ENCODE measurements at regions not wholly inside any gene's neighbourhood (a gene's known extent, or its start where the extent isn't known, plus 50 kb on each side); places are given as distances from the start of the nearest gene placed in this dataset.
"Not testable (repeated sequence)": the region's sequence is repeated elsewhere in the genome, so short reads cannot be mapped to it uniquely, and the experiment has no call there.

DNA sequence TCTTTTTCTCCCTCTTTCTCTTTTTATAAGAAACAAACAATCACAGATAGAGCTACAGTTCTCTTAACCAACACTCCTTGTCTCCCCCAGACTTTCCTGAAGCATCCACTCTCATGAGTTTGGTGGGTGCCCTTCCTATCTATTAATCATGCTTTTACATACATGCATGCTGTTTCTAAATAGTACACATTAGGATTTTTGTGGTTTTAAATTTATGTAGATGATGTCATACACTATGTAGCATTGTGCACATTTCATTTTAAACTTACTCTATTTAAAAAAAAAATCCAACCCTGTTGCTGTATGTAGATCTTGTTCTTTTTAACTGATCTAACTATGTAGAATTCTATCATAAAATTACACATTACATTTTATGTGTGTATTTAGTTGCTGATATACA is 104.3 kb upstream of the MRPS22 start:
- DNase-seq (ENCODE audit: low read depth), result no peak

DNA sequence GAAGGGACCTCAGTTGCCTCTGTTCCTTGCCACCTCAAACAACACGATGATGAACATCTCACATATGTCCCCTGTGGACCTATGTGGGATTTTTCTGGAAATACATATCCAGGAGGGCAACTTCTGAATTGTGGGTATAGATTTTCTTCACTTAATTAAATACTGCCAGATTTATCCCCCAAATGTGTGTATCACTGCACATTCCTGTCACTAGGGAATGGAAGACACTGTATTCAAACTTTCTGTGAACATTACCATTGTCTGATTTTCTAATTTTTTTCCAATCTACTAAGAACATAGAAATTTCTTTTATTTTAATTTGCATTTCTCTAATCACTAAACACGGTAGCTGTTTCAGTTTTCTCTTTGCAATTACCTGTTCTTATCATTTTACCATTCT is 102.0 kb upstream of the MRPS22 start:
- no peak for DNase-seq (ENCODE audit: low read depth)

DNA sequence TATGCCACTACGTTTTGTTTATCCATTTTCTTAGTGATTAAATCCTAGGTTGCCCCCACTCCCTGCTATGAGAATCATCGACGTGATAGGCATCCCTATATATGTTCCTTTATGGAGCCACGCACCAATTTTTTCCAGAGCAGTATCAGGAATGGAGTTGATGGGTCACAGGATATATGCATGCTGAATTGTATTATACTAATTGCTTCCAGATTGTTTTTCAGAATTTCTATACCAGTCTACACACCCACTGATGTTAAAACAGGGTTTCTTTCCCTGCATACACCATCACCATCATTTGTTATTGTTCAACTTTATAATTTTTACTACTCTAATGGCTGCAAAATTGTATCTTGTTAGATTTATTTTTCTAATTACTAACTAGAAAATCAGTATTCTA is 100.1 kb upstream of the MRPS22 start:
- DNase-seq (ENCODE audit: low read depth), result no peak

DNA sequence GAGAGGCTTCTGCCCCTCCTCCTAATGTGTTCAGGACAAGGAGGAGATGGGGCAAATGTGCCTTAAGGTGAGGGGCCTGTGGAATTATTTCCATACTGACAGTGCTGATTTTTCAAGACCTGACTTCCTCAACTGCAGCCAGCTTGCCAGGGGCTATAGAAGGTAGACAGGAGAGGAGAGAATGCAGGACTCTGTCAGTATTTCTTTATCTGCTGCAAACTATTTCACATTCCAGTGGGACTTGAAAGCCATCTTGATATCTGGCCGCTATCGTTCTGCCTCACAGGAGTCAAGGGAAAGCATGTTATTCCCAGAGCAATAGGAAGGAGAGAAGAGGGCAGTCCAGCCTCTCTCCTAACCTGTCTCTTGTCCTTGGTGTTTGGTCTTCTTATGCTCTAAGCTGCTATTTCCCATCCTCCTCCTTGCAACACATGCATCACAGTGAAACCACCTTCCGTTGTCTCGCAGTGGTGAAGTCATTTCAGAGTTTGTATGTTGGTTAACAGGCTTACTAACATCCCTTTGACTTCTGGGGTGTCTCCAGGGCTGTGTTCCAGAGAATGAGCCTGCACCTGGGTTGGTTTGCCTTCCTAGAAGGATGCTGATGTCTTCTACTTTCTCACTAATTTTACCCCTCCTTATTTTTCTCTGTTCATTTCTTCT is 95.1 kb upstream of the MRPS22 start:
- no peak for DNase-seq (ENCODE audit: low read depth)

DNA sequence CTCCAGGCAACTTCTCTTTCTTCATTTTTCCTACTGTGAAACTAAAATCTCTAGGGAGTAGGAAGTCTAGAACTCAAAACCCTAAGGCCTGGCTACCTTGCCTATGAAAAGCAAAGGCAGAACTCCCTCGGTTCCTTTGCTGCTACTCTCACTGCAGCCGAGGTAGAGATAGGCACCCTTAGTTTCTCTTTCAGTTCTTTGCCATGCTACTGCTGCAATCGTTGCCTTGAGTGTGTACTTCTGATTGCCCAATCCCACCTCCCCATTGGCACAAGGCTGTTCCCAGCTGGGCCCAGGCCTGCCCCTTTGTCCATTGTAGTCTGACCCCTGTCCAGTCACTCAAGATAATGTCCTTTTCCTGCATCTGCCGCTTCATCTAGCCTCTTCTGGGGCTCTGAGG is 92.3 kb upstream of the MRPS22 start:
- DNase-seq (ENCODE audit: low read depth), result no peak

DNA sequence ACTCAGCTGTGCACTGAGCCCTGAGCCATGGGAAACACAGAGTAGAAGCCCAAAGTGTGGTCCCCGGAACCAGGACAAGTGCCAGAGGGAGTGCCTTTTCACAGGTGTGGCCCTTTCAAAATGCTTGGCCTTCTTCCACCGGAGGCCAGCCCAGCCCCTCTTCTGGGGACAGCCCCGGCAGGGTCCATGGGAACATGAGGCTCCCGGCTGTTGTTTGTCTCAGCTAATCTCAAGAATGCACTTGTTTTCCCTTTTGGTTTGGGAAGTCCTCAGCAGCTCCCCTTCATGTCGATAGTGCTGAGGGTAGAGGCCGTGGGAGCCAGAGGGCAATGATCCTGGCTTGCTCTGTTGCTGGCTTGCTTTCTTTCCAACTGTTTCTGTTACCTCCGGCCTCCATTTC is 91.1 kb upstream of the MRPS22 start:
- no peak for DNase-seq (ENCODE audit: low read depth)

DNA sequence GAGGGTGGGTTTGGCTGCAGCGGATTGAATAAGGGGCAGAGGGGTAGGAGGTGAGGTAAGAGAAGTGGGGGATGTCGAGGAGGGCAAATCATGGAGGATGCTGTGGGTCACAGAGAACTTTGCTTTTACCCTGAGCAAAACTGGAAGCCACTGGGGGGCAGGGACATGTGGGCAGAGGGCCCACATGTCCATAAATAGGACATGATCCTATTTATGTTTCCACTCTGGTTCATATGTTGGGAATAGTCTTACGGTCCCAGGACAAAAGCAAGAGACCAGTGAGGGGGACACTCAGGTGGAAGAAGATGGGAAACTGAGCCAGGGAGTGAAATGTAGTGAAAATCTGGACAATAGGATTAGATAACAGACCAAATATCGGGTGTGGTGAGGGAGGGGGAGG is 85.5 kb upstream of the MRPS22 start:
- no peak for DNase-seq (ENCODE audit: low read depth)

DNA sequence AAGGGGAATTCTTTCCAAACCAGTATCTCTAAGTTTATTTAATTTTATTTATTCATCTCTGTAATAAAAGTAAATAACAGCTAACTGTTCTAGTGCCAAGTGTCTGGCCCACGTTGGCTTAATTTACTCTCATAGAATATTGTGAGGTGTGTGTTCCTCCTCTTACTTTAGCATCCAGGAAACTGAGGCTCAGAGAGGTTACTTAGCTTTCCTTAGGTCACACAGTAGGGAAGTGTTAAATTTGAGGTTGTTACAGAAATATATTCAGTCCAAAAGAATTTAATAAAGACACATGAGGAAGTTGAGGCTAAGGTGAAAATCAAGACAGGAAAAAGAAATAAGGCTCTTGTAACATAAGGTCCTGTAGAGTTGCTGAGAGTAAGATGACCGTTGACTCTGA is 84.4 kb upstream of the MRPS22 start:
- no peak for DNase-seq (ENCODE audit: low read depth)

DNA sequence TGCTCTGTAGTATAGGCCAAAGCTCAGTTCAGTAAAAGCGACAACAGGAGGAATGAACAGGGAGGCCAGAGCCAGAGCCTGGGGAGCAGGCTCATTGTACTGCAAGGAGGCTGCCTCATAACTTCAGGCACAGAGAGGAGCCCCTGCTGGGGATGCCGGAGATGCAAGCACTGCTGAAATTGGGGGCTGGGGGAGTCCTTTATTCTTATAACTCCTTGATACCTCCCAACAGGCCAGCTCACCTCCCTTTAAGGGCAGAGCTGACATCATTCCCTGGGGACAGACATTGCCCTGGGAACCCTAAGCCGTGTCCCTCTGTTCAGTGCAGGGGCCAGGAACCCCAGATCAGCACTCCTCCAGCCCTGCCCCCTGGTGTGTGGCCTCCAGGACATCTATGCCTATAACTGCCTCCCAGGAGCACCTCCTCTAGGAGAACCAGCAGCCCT is 83.8 kb upstream of the MRPS22 start:
- DNase-seq (ENCODE audit: low read depth), result no peak

DNA sequence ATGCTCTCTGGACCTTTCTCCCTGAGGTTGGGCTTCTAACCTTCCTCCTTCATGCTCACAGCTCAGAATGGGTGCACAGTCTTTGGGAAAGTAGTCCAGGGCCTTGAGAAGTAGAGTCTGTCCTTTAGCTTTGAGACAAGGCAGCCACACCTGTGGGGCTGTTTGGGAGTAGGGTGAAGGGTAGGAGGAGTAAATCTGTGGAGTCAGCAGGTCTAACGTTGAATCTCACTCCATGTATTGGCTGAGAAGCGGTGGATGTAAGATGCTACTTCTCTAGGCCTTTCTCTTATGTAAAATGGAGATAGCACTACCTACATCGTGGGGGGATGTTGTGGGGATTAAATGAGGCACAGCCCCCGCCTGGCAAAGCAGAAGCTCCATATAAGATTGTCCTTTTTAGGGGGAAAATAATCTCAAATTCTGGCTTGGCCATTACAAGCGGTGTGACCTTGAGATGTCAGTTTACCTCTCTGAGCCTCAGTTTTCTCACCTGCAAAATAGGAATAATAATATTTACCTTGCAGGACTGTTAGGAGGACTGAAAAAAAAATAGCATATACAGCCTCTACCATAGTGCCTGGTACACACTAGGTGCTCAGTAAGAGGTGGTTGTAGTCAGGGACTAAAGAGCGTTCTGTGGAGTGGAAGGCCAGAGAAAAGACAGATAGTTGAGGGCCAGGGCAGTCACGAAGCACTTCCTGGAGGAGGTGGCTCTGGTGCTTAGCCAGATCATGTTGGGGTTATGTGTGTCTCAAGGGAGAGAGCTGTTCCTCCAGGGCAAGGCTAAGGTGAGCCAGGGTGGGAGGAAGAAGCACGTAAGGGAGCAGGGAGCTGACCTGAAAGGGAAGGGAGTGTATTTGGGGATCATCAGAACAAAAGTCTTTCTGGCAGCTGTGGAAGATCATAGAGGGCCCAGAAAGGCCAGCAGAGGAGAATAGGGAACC is 82.8 kb upstream of the MRPS22 start:
- no peak for DNase-seq (ENCODE audit: low read depth)

DNA sequence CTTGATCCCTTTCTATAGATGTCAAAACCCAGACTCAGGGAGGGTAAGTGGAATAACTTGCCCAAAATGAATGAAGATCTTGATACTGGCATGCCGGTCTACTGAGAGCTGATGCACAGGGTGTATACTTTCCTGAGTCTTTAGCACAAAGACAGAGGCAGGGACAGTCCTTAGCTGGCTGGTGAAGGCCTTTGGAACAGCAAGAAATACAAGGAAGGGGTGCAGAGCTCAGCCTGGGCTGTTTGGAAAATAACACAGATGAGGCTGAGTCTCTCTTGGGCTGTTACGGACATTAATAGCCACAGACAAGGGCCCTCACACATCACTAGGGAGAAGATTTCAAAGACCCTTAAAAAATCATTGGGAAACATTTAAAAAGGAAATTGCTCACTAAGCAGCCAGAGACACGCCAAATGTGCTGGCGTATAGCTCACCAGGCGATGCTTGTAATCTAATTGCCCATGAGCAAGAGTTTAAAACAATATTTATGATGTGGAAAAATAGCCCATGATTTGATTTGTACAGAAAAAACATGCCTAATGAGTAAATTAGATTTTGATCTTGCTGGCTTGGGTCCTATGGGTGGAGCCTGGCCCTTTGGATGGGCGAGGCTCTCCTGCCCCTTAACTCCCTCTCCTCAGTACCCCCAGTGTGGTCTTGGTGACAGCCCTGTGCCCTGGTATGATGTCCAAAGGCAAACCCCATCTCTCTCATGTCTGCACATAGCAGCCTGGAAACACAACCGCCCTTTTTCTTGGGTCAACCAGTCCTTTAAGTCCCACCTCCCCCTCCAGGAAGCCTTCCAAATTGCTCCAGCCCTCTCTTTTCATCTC is 81.8 kb upstream of the MRPS22 start:
- no peak for DNase-seq (ENCODE audit: low read depth)

DNA sequence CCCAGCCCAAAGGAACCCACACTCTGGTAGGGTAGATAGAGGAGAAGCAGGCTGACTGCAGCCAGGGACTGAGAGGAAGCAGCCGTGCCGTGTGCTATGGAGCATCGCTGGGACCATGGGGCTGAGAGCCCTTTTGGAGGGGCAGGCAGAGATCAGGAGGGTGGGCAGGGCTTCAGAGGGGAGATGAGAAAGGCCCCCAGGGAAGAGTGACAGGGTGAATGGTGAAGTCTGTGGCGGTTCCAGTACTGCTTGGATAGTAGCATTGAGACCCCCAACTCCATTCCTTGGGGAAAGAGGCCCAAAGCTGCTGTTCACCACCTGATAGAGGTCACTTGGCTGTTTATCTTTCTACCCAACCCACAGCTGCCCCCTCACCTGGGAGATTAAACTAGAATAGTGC is 80.0 kb upstream of the MRPS22 start:
- DNase-seq (ENCODE audit: low read depth), result no peak

DNA sequence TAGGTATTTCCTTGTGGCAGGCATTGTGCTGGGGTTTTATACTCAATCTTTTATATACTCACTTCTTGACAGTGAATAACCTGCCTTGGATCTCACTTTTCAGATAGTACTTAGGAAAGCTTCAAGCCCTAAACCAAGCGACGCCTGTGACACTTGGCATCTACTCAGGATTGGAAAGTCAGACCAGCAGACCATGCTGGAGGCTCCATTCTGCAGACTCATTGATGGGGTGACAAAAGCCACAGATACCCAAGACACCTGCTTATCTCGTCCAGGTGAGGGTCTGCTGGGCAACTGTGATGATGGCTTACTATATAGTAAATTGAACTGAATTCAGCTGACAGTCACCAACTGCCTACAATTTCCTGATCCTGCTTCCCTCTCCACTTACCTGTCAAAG is 79.4 kb upstream of the MRPS22 start:
- DNase-seq (ENCODE audit: low read depth), result no peak

DNA sequence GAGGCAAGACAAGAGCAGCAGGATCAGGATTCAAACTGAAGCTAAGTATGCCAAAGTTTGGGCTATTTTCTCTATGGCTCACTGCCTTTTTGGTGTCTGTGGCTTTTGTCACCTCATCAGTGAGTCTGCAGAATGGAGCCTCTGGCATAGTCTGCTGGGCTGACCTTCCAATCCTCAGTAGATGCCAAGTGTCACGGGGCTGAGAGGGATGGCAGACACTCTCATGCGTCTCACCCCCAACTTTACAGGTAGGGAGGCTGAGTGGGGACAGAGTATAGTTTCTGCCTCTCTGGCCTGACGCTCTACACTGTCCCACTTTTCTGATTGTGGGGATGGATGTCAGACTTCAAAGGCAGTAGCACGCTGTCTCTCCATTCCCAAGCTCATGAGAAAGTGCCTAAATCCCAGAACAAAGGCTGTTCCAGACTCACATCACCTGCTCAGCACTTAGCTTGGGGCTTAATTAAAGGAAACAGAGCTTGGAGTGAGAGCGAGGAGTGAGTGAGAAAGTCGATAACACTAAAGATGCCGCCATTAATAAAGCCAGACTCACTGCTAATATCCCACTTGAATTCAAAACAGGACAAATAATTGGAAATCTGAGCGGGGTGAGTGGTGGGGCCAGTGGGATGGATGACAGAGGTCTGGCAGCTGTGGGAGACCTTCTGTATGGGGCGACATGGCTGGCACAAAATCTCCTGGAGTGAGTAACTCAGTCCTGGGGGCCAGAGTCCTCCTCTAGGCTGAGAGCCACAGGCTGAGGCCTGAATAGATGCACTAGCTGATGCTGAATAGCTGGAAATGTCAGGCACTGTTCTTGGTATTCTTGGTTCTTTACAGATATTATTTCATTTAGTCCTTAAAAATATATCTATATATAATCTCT is 78.4 kb upstream of the MRPS22 start:
- no peak for DNase-seq (ENCODE audit: low read depth)

DNA sequence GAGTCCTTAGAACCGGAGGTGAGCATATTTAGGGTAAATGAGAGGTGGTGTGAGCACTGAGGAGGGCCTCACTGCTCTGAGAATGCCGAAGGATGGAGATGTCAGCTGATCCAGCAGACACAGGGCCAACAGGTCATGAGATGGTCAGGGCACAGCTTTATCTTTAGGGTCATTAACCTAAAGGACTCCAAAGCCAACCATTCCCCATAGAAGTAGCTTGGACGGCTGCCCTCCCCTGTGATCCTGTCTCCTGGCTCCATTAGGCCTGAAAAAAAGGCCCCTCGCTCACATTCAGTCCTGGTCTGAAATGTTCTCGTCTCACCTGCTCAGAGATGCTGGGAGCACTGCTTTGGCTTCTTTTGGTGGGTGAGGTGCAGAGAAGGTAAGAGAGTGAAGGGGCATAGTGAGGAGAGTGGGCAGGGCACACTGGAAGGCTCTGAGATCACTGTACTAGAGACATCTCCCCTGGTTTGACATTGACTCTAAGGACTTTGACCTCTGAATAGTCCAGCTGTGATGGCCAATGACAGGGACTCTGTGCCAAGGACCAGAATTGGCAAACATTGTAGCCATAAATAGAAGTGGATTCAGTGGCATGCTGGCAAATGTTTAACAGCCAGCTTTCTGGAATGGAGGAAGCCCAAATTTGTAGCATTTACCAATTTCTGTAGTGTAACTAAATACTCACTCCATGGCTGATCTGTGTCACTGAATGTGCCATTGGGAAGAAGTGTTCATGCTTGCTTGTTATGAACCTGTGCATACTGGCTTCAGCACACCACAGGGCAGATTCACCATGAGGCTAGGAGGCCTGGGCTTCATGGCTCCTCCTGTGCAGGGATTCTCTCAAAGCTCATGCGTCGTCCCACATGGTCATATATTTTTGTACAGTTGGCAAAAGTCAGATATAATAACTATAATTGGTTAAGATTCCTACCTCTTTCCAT is 76.2 kb upstream of the MRPS22 start:
- DNase-seq (ENCODE audit: low read depth), result no peak

DNA sequence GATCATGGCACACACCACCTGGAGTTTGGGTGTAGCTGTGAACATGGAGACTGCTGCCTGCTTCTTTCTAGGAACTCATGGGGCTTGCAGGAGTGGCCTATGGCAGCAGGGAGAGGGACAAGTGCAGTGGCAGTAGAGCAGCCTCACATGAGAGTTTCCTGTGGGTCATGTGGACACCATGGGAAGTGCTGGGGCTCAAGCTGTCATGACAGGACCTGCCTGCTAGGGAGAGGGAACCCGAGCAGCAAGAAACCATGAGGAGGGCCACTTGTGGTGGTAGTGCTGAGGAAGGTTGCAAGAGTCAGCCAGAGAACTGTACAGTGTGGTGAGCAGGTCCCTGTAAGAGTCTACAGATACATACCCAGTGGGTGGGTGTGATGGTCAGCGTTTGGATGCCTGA is 73.8 kb upstream of the MRPS22 start:
- no peak for DNase-seq (ENCODE audit: low read depth)

DNA sequence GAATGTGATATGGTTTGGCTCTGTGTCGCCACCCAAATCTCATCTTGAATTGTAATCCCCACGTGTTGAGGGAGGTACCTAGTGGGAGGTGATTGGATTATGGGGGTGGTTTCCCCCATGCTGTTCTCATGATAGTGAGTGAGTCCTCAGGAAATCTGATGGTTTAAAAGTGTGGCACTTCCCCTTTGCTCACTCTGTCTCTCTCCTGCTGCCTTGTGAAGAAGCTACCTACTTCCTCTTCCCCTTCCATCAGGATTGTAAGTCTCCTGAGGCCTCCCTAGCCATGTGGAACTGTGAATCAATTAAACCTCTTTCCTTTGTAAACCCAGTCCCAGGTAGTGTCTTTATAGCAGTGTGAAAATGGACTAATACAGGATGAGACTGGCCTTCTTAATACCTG is 73.2 kb upstream of the MRPS22 start:
- DNase-seq (ENCODE audit: low read depth), result not testable (repeated sequence)

DNA sequence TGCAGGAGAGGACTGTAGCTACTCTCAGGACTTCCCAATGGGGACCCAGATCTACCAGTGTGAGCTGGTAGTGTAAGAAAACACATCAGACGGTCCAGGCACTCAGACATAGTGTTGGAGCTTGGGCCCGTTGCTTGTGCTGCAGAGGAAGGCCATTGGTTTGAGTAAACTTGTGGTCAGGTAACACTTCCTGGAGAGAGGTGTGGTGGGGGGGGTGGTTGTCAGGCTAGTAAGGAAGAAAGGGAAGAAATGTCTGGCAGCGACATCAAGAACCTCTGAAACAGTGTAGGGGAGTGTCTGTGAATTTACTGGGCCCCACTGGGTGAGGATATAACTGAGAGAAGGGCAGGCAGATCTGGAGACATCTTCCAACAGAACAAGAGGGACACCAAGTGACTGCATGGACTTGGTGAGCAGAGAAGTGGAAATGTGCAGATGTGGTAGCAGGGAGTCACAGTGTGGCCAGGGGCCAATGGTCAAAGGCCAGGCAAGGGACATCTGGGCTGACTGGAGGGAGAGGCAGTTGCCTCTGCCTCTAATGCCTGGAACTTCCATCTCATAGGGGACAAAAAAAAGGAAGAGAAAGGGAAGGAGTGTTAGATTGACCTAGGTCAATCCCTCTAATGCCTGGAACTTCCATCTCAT is 63.7 kb upstream of the MRPS22 start:
- DNase-seq (ENCODE audit: low read depth), result no peak

DNA sequence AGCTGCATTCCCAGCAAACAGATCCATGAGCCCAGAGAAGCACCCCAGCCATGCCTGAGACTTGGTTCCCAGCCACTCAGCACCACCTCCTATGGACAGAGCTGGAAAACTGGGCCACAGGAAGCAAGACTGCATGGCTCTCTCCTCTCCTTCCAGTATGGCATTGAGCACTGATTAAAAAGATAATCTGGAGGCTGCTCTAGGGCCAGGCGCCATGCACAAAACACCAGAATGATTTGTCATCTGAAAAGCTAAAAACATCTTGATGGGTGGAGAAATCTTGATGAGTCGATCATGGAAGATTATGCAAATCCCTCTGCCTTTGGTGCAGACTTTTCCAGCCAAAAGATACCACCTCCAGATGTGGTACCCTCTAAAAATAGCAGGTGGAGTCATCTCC is 62.7 kb upstream of the MRPS22 start:
- DNase-seq (ENCODE audit: low read depth), result no peak

Data from T follicular helper cell (primary cell).